ENCODE measurements at regions not wholly inside any gene's neighbourhood (a gene's known extent, or its start where the extent isn't known, plus 50 kb on each side); places are given as distances from the start of the nearest gene placed in this dataset.
"Not testable (repeated sequence)": the region's sequence is repeated elsewhere in the genome, so short reads cannot be mapped to it uniquely, and the experiment has no call there.

DNA sequence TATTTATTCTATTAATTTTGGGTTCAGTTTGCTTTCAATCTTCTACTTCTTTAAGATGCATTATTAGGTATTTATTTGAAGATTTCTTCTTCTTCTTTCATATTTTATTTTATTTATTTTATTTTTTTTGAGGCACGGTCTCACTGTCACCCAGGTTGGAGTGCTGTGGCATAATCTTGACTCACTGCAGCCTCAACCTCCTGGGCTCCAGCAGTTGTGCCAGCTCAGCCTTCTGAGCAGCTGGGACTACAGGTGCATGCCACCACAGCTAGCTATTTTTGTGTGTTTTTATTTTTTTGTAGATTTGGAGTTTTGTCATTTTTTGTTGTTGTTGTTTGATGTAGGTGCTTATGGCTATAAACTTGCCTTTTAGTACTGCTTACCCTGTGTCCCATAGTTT is 543.2 kb upstream of the SGO1 start:
- DNase-seq (ENCODE audit: extremely low spot score), result no peak
- TF ChIP-seq CTCF (IDR thresholded peaks at IDR 0.05; ENCODE audit: control extremely low read depth, extremely low read depth, low read depth, missing control alignments), result no peak
- CTCF ChIA-PET, result no interaction called here
- POLR2A ChIA-PET, result no interaction called here

DNA sequence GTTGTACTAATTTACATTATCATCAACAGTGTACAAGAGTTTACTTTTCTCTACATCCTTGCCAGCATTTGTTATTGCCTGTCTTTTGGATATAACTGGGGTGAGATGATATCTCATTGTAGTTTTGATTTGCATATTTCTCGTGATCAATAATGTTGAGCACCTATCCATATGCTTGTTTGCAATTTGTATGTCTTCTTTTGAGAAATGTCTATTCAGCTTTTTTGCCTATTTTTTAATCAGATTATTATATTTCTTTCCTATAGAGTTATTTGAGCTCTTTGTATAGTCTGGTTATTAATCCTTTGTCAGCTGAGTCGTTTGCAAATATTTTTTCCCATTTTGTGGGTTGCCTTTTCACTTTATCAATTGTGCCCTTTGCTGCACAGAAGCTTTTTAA is 540.8 kb upstream of the SGO1 start:
- CTCF ChIA-PET, result no interaction called here
- POLR2A ChIA-PET, result no interaction called here
- TF ChIP-seq CTCF (IDR thresholded peaks at IDR 0.05; ENCODE audit: control extremely low read depth, extremely low read depth, low read depth, missing control alignments), result no peak

DNA sequence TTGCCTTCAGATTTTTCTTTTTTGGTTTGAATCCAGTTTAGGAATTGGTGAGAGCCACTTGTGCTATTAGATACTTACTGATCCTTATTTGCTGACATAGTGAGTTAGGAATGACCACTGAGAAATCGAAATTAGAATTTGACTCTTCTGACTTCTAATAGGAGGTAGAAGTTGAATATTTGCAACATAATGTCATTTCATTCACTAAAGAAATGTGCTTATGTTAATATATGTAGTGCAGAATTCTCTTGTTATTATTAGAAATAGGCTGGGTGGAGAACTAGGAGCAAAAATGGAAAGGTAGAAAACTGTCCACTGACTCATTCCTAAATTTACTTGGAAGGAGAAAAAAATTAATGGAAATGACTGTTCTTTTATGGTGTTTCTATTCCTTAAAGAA is 538.2 kb upstream of the SGO1 start:
- TF ChIP-seq CTCF (IDR thresholded peaks at IDR 0.05; ENCODE audit: control extremely low read depth, extremely low read depth, low read depth, missing control alignments), result no peak
- DNase-seq (ENCODE audit: extremely low spot score), result no peak
- ChIA-PET CTCF (no interaction called here), POLR2A (no interaction called here)

More for the DNA sequence above, 540.8 kb upstream of the SGO1 start:
- DNase-seq (ENCODE audit: extremely low spot score), result no peak

- DNase-seq (ENCODE audit: extremely low spot score); CTCF ChIA-PET; POLR2A ChIA-PET: not testable (repeated sequence)
Measured at GRCh38 chr3:20716425-20716824, 530.4 kb upstream of the SGO1 start.

DNA sequence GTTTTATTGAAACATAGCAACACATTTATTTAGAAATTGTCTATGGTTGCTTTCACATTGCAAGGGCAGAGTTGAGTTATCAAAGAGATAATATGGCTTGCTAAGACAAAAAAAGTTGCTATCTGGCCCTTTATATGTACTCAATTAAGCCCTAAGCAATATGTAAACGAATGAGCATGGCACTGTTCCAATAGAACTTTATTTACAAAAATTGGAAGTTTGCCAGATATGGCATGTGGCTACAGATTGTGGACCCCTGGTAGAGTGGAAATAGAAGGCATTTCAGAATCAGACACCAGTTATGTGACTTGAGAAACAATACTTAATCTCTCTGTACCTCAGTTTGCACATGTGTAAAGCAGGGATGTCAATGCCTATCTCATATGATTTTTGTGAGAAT is 515.6 kb upstream of the SGO1 start:
- POLR2A ChIA-PET, result no interaction called here
- CTCF ChIA-PET, result no interaction called here
- TF ChIP-seq CTCF (IDR thresholded peaks at IDR 0.05; ENCODE audit: control extremely low read depth, extremely low read depth, low read depth, missing control alignments), result no peak
- no peak for DNase-seq (ENCODE audit: extremely low spot score)

- ChIA-PET CTCF (no interaction called here), POLR2A (no interaction called here)
- DNase-seq (ENCODE audit: extremely low spot score), result no peak
- no peak for TF ChIP-seq CTCF (IDR thresholded peaks at IDR 0.05; ENCODE audit: control extremely low read depth, extremely low read depth, low read depth, missing control alignments)
Measured at GRCh38 chr3:20700714-20701113, 514.7 kb upstream of the SGO1 start.

- ChIA-PET POLR2A (no interaction called here), CTCF (interaction anchor here (0.9 to 1.0 kb wide), 2 partner anchors 10 to 27 kb away, joined by 3 read pairs; no protein-coding TSS in a partner anchor)
- no peak for TF ChIP-seq CTCF (IDR thresholded peaks at IDR 0.05; ENCODE audit: control extremely low read depth, extremely low read depth, low read depth, missing control alignments)
- DNase-seq (ENCODE audit: extremely low spot score), result no peak
Measured at GRCh38 chr3:20698896-20699295, 512.9 kb upstream of the SGO1 start.

Data from GM10248 (cell line).